Hypothalamus (tissue), 51 donors: ENCODE measurements at regions not wholly inside any gene's neighbourhood (a gene's known extent, or its start where the extent isn't known, plus 50 kb on each side); places are given as distances from the start of the nearest gene placed in this dataset.

Source experiments
- DNase-seq, 51 donors: peaks; one replicate each; lab custom pipeline; 2025; lab: John Stamatoyannopoulos, UW

DNA sequence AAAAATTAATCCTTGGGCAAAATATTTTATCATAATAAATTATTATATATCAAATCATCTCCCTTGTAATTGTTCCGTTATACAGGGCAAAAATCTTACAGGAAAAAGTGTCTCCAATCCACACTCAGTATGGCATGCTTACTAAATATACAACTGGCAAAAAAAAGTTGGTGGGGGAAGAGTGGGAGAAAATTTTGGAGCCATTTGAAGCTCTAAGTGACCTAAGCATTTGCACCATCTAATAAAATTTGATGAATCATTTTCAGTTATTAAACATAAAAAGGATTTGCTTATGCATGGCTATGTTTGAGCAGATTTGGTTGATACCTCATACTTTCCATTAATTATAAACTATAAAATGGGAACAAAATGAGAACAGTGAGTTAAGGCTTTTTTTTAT is 68.1 kb upstream of the FAM9C start:
- DNase-seq: no peak

DNA sequence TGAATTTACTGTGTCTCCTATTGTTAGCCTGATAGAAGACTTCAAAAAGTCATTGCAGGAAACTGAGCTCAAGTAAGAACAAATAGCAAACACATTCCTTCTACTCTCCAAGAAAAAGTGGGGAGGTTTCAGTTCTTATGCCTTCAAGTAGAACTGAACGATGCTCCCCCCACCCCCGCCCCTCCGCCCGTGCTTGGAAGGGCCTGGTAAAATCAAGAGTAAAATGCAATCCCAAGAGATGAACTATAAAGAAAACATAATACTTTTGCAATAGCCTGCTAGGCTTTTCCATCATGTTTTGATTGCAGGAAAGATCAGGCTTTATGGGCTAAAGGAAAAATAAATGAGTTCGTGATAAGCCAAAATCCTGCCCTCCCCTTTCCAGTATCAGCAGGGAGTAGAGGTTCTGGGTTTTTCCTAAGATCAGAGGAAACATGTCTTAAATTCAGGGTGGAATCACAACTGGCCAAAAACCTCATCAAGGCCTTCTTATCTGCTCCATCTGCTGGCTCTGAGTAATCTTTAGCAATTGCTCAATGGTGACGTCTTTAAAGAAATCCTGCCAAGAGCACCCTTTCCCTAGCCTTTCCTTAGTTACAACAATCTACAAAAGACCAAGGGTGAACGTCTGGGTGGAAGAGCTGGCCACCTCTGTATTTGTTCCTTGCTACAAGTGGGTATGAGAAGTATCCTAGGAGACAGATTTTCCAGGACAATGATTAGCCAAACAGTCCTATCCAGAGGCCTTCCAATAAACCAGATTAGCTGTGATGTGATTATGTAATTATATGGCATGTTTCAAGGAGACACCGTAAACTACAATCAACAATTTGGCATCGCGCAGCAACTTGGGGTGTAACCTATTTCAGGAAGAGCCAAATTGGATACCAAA is 66.3 kb upstream of the FAM9C start:
- no peak for DNase-seq

DNA sequence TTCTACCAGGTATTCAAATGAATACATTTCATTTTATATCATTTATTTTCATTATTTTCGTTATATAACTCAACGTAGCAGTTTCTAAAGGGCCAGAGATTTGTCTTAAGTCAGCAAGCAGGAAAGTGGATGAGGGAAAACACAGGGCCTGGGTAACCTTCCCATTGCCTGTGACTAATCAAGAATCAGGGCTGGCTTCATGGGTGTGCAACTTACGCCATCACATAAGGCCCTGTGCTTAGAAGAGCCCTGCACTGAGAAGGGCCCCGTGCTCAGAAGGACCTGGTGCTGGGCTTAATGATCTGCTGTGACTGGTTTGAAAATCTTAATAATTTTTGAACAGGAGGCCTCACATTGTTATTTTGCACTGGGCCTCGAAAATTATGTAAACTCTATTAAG is 65.4 kb upstream of the FAM9C start:
- no peak for DNase-seq

DNA sequence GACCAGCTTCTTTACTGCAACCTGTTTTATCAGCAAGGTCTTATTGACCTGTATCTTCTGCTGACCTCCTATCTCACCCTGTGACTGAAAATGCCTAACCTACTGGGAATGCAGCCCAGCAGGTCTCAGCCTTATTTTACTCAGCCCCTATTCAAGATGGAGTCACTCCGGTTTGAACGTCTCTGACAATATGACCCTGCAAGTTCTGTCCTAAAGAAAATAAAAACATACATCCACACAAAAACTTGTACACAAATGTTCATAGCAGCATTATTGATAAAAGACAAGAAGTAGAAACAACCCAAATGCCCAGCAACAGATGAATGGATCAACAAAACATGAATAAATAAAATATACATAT is 59.5 kb upstream of the FAM9C start:
- DNase-seq: no peak

DNA sequence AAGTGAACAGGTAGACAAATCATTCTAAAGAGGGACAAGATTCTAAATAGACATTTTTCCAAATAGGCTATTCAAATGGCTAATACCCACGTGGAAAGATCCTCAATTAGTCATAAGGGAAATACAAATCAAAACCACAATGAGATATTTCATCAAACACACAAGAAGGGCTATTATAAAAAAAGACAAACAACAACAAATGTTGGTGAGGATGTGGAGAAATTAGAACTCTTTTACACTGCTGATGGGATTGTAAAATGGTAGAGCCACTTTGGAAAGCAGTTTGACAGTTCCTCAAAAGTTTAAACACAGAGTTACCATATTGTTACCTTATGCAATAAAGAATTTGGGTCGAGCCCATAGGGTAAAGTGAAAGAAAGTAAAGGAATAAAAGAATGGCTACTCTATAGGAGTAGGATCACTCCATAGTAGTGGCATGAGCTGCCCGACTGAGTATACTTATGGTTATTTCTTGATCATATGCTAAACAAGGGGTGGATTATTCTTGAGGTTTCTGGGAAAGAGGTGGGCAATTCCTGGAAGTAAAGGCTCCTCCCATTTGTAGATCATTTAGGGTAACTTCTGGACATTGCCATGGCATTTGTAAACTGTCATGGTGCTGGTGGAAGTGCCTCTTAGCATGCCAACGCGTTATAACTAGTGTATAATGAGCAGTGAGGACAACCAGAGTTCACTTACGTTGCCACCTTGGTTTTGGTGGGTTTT is 58.9 kb upstream of the FAM9C start:
- DNase-seq: no peak

DNA sequence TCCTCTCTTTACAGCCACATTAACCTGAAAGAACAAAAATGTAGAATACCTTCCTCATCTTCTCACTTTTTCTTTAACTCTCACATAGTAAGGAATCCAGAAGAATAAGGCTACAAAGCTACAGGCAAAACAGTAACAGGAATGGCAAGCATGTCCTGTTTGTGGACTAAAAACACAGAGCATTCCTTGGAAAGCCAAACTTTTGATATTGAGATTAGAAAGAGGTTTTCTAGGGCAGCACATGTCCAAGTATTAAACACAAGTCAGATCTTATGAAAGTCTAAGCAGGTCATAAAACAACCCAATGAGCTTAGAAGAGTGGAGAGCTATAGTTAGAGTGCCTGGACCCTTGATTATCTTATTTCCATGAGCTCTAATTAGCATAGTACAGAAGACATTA is 58.2 kb upstream of the FAM9C start:
- DNase-seq: no peak

DNA sequence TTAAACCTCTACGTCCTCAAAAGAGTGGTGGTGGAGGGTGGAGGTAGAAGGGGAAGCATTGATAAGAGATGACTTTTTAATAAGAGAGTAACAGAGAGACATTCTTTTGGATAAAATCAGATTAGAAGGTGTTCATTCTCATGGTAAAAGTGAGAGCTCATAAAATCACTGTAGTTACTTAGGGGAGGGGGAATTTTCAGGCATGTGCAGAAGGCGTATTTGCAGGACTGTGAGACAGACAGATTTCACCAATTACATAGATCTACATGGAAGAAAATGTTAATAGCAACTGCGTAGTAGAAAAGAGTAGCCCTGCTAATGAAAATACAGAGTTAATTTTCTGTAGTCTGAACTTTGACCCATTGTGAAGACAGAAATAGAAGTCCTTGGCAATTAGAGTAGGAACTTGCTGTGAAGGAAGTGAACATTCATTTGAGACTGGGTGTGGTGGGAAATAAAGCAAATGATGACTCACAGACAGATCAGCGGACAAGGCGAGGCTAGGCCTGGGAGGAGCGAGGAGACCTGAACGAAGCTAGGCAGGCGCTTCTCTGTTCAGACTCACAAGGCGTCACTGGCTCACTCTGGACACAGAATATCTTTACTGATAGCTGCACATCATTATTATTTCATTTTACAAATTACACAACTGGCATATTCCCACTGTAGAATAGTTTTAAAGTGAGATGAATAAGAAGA is 57.2 kb upstream of the FAM9C start:
- DNase-seq: peak in 5 of 51 donors; percentile 0 to 15 (median 3)

DNA sequence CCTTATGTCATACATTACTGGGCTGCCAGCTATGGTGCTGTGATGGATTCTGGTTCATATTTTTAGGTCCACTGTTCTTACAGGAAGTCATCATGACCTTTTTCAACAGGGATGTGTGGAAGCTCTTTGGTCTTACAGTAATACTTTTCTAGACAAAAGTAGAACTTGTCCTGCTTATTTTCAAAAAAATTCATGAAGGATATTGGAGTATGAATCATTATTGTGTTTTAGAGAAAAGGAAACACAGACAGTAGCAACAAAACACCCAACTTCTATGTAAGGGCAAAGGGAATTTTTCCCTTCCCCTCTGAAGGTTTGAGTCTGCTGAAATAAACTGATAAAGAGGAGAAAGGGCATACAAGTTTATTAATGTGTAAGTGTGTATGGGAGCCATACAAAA is 54.7 kb upstream of the FAM9C start:
- DNase-seq: no peak

DNA sequence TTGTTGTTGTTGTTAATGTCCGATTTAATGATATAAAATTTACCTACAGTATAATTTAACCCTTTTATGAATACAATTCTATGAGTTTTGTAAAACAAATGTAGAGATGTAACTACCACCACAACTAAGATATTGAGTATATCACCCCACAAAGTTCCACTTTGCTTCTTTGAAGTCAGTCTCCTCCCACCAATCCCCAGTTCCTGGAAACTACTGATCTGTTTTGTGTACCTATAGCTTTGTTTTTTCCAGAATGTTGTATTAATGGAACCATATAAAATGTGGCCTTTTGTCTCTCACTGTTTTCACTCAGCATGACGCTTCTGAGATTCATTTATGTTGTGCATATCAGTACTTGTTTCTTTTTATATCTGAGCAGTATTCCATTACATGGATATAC is 52.3 kb upstream of the FAM9C start:
- DNase-seq: no peak

DNA sequence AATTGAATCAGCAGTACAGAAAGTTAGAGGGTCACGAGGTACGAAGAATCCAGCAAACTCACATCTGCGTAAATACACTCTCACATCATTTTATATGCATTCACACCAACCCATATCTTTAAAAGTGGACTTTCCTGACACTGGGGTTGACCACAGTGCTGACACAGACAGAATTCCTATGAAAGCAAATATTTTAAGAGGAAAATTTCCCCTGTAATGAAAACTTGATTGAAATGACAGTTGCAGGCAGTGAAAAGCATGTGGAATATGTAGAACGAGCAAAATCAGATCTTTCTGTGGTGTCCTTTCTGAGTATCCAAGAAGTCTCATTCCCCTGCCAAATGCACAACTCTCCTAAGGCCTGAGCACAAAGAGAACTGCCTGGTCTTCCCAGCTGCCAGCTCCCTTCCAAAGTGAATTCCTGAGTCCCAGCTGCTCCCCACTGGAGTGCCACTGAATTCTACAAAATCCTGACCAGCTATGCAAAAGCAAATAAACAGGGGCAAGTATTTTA is 50.5 kb upstream of the FAM9C start:
- no peak for DNase-seq

DNA sequence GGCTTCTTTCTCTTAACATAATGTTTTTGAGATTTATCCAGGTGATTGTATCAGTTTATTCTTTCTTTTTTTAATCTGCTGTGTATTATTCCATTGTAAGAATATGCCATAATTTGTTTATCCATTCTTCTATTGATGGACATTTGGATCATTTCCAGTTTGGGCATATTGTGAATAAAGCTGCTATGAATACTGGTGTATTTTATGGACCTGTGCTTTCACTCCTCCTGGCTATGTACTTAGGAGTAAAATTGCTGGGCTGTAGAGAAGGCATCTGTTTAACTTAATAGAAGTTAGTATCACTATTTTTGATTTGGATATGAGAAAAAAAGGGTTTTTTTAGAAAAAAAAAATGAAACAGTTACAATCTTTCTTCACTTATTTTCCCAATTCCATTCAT is 50.0 kb upstream of the FAM9C start:
- no peak for DNase-seq
